ENCODE measurements at regions not wholly inside any gene's neighbourhood (a gene's known extent, or its start where the extent isn't known, plus 50 kb on each side); places are given as distances from the start of the nearest gene placed in this dataset.

DNA sequence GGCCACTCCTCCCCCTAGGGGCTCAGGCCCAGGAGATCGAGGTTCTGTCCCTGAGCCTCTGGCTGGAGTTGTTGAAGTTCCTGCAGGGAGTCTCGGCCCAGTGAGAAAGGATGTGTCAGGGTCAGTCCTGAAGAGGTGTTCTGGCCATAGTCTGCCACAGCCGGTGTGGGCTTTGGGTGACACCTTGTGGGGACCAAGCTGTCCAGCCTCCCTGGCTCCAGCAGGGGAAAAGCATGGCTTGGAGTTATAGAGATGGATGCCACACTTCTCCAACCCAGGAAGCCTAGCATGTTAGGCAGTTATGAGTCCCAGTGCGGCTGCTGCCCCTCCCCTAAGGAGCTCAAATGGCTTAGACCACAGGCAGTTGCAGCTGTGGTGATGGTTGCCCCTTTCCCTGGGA, 945.6 kb upstream of the GBE1 start:
- in situ Hi-C loops (cut with HindIII; ENCODE audit: low sequenced_read_pairs), result no loop called here
- DNase-seq (ENCODE audit: low read depth), result no peak
- H3K4me3 ChIP-seq (ENCODE audit: low read depth, low read length), result no peak overlapping the region
- TF ChIP-seq, protein P1, sequence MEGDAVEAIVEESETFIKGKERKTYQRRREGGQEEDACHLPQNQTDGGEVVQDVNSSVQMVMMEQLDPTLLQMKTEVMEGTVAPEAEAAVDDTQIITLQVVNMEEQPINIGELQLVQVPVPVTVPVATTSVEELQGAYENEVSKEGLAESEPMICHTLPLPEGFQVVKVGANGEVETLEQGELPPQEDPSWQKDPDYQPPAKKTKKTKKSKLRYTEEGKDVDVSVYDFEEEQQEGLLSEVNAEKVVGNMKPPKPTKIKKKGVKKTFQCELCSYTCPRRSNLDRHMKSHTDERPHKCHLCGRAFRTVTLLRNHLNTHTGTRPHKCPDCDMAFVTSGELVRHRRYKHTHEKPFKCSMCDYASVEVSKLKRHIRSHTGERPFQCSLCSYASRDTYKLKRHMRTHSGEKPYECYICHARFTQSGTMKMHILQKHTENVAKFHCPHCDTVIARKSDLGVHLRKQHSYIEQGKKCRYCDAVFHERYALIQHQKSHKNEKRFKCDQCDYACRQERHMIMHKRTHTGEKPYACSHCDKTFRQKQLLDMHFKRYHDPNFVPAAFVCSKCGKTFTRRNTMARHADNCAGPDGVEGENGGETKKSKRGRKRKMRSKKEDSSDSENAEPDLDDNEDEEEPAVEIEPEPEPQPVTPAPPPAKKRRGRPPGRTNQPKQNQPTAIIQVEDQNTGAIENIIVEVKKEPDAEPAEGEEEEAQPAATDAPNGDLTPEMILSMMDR (IDR thresholded peaks at IDR 0.05; ENCODE audit: low read depth, low read length, missing control alignments), result no peak

DNA sequence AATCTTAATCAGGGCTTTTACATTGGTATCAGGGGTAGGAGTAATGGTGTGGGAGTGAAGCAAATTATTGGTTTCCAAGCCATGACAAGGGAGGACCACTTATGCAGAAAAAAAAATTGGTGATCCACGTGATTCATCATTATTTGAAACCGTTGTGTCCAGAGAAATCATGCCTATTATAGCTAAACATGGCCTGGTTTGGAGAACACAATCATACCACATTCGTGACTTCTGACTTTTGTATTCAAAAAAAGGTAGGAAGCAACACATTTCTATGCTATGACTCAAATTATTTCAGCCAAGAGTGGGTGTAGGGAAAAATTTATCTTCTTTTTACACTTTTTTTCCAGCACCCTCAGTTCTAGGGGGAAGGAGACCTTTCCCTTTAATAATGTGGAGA, 924.3 kb upstream of the GBE1 start:
- peak; percentile 0 for DNase-seq (ENCODE audit: low read depth)
- TF ChIP-seq, protein P1 (IDR thresholded peaks at IDR 0.05; ENCODE audit: low read depth, low read length, missing control alignments), result no peak
- no peak overlapping the region for H3K4me3 ChIP-seq (ENCODE audit: low read depth, low read length)
- in situ Hi-C loops (cut with HindIII; ENCODE audit: low sequenced_read_pairs), result no loop called here

DNA sequence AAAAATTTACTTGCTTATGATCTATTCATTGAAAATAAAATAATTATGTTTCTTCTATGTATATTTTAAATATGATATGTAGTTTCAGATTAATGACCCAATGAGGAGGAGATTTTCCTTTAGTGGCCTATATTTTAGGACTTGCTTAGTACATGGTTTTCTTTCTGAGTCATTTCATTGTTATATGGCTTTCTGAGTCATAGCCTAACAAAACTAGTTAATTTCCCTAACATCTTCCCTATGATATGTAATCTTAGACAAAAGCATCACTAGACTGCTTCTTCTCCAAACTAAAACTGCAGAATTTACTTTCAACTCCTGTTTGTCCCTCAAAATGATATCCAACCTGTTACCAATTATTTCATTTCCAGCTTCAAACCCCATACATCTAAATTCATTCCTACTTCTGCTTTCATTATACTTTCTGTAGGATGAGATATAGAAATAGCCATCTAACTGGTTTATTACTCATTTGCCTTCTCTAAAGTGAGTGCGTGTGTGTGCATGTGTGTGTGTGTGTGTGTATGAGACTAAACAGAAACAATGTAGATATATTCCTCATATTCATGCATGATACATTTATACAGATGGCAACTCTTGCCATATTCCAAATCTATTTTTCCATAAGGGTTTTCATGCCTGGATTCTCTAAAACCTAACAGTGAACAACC, 915.0 kb upstream of the GBE1 start:
- TF ChIP-seq, protein P1 (IDR thresholded peaks at IDR 0.05; ENCODE audit: low read depth, low read length, missing control alignments), result no peak
- H3K4me3 ChIP-seq (ENCODE audit: low read depth, low read length), result no peak overlapping the region
- in situ Hi-C loops (cut with HindIII; ENCODE audit: low sequenced_read_pairs), result no loop called here
- no peak for DNase-seq (ENCODE audit: low read depth)

DNA sequence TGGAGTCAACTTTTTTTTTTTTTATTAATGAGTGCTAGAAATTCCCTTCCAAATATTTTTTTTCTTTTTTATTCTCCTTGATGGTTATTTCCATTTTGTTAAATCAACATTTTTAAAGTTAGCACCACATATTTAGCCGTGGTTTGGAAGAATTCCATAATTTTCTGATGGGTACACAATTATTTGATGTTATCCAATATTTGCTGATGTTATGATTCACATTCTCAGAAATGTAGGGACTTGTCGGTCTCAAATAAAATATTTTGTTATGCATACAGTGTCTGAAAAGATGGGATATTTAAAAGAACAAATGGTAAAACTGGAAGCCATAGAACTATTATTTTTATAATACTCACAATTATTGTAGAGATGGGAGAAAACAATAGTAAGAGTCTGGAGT, 911.5 kb upstream of the GBE1 start:
- in situ Hi-C loops (cut with HindIII; ENCODE audit: low sequenced_read_pairs), result no loop called here
- DNase-seq (ENCODE audit: low read depth), result no peak
- H3K4me3 ChIP-seq (ENCODE audit: low read depth, low read length), result no peak overlapping the region
- TF ChIP-seq, protein P1 (IDR thresholded peaks at IDR 0.05; ENCODE audit: low read depth, low read length, missing control alignments), result no peak

DNA sequence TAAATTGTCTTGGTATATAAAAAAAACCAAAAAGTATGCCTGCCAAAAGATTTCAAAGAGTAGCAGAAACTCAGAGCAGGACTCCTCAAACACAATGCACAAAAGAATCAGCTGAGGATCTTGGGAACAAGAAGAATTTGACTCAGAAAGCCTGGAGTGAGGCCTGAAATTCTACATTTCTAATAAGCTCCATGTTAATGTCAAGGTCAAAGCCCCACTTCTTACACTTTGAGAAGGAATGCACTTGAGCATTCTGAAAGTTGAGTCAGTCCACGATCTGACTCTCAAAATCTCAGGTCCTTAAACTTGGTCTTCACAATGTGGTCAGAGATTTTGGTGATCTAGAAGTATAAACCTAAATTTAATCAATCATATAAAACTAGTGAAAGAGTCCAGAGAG, 910.0 kb upstream of the GBE1 start:
- DNase-seq (ENCODE audit: low read depth), result no peak
- TF ChIP-seq, protein P1 (IDR thresholded peaks at IDR 0.05; ENCODE audit: low read depth, low read length, missing control alignments), result no peak
- H3K4me3 ChIP-seq (ENCODE audit: low read depth, low read length), result no peak overlapping the region
- in situ Hi-C loops (cut with HindIII; ENCODE audit: low sequenced_read_pairs), result no loop called here

DNA sequence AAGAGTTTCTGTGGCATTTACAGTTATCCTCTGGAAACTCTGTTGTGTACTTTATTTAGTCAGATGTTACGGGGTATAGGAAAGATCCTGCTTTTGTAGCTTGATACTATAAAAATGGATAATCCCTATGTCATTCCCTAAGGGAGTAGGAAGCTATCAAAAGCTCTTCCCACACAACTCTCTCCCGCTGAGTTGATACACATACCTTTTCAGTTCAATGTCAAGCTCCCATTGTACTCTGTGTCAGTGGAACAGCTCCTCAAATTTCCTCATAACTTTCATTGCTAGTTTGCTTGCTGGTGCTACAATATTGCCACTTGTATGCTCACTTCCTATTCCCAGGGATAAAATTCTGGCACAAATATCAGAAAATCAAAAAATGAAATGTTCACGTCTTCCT, 893.3 kb upstream of the GBE1 start:
- H3K4me3 ChIP-seq (ENCODE audit: low read depth, low read length), result no peak overlapping the region
- DNase-seq (ENCODE audit: low read depth), result no peak
- in situ Hi-C loops (cut with HindIII; ENCODE audit: low sequenced_read_pairs), result no loop called here
- TF ChIP-seq, protein P1 (IDR thresholded peaks at IDR 0.05; ENCODE audit: low read depth, low read length, missing control alignments), result no peak
